Esophagus (tissue), 2 donors: ENCODE measurements at regions not wholly inside any gene's neighbourhood (a gene's known extent, or its start where the extent isn't known, plus 50 kb on each side); places are given as distances from the start of the nearest gene placed in this dataset.
A peak's percentile ranks its signal among the peaks of the same experiment; 100 is the strongest.

Experiments
- H3K27ac ChIP-seq, 2 donors: one replicate each; pipeline ENCODE4 v1.5.1; 2013; ENCODE audit warnings: low read depth in 2 of 2, mild to moderate bottlenecking in 2 of 2, inconsistent platforms in 1 of 2, low read length in 1 of 2, moderate library complexity in 1 of 2
- H3K27me3 ChIP-seq, 2 donors: one replicate each; pipeline ENCODE4 v1.6.1; 2013; ENCODE audit warnings: low read length in 2 of 2, control low read depth in 1 of 2, mild to moderate bottlenecking in 1 of 2; ENCODE audit not compliant: insufficient read depth in 2 of 2, control insufficient read depth in 1 of 2
- H3K36me3 ChIP-seq, 2 donors: one replicate each; pipeline ENCODE4 v1.6.1; 2013; ENCODE audit warnings: low read length in 1 of 2; ENCODE audit not compliant: control insufficient read depth in 2 of 2, insufficient read depth in 2 of 2
- H3K4me1 ChIP-seq, 2 donors: one replicate each; pipeline ENCODE4 v1.6.1; 2013; ENCODE audit warnings: low read length in 1 of 2; ENCODE audit not compliant: control insufficient read depth in 2 of 2, insufficient read depth in 2 of 2
- H3K4me3 ChIP-seq, 2 donors: one replicate each; pipeline ENCODE4 v1.5.1; 2013; ENCODE audit warnings: low read length in 2 of 2, mild to moderate bottlenecking in 2 of 2, low read depth in 1 of 2, moderate library complexity in 1 of 2
- H3K9me3 ChIP-seq, 2 donors: one replicate each; pipeline ENCODE4 v1.6.1; 2013; ENCODE audit warnings: mild to moderate bottlenecking in 2 of 2, low read depth in 1 of 2, low read length in 1 of 2, moderate library complexity in 1 of 2; ENCODE audit not compliant: control insufficient read depth in 2 of 2, insufficient read depth in 1 of 2
- WGBS, 2 donors: extraction: QIAGEN DNeasy Blood & Tissue Kit; methylation state at CpG; one replicate each; pipeline ENCODE4 v1.1.7; 2013; 5-methylcytosine and 5-hydroxymethylcytosine counted together
- donor health status: healthy with polysubstance abuse.
- donor health status: Bipolar disorder and iron deficiency.

DNA sequence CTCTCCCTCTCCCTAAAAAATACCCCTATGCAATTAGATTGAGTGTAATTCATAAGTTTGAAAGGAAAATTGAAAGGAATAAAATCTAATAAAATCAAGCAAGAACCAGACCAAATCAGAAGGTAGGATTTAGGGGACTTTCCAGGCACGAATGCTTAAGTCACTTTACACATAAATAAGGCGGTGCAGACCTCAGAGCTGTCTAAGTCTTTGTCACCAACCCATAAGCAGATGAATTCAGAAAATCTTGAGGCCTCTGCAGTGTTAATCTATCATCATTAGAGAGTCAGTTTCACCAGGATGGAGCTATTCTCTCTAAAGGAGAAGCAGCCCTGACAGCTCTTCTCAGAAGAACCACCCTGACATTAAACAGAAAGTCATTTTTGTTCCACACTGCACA is 819.1 kb upstream of the AMELY start:
- Histone ChIP-seq H3K27ac (no peak overlapping the region), H3K4me1 (no peaks in the 10 kb centered on the region), H3K9me3 (no peaks in the 10 kb centered on the region), H3K4me3 (no peak overlapping the region), H3K36me3 (no peaks in the 10 kb centered on the region), H3K27me3 (no peaks in the 10 kb centered on the region)
- 69% methylated on average over 2 of the region's 2 CpGs; no CpG with 5 or more reads in 1 of the 2 donors for WGBS, 2 donors

GRCh38 chrY:7730071-7730470 is 818.5 kb upstream of the AMELY start:
- no peaks in the 10 kb centered on the region for H3K9me3 ChIP-seq

GRCh38 chrY:7729318-7730011 is 817.9 kb upstream of the AMELY start:
- H3K27me3 ChIP-seq: no peaks in the 10 kb centered on the region
- 33 to 52% methylated on average over 3 to 8 of the region's 8 CpGs for WGBS, 2 donors
- H3K4me1 ChIP-seq: no peaks in the 10 kb centered on the region
- no peak overlapping the region for H3K4me3 ChIP-seq
- H3K36me3 ChIP-seq: no peaks in the 10 kb centered on the region
- no peaks in the 10 kb centered on the region for H3K9me3 ChIP-seq
- H3K27ac ChIP-seq: peak overlapping the region in 1 of 2 donors; percentile 66

More at GRCh38 chrY:7730071-7730470, 818.5 kb upstream of the AMELY start:
- Histone ChIP-seq H3K27me3 (no peaks in the 10 kb centered on the region), H3K4me3 (no peak overlapping the region), H3K27ac (no peak overlapping the region), H3K4me1 (no peaks in the 10 kb centered on the region), H3K36me3 (no peaks in the 10 kb centered on the region)
- 60% methylated on average over 2 of the region's 2 CpGs; no CpG with 5 or more reads in 1 of the 2 donors for WGBS, 2 donors

- 20 to 44% methylated on average over 1 to 2 of the region's 2 CpGs for WGBS, 2 donors
- no peak overlapping the region for H3K4me3 ChIP-seq
- H3K27me3 ChIP-seq: no peaks in the 10 kb centered on the region
- H3K9me3 ChIP-seq: no peaks in the 10 kb centered on the region
- no peaks in the 10 kb centered on the region for H3K4me1 ChIP-seq
- no peaks in the 10 kb centered on the region for H3K36me3 ChIP-seq
- no peak overlapping the region for H3K27ac ChIP-seq
Observed at GRCh38 chrY:7728935-7729317, 817.4 kb upstream of the AMELY start.

- Histone ChIP-seq H3K27me3 (no peaks in the 10 kb centered on the region), H3K4me3 (no peak overlapping the region), H3K9me3 (no peaks in the 10 kb centered on the region), H3K4me1 (no peaks in the 10 kb centered on the region), H3K36me3 (no peaks in the 10 kb centered on the region), H3K27ac (no peak overlapping the region)
- WGBS, 2 donors: 64 to 80% methylated on average over 1 to 4 of the region's 4 CpGs
Observed at GRCh38 chrY:7725791-7726460, 814.4 kb upstream of the AMELY start.

DNA sequence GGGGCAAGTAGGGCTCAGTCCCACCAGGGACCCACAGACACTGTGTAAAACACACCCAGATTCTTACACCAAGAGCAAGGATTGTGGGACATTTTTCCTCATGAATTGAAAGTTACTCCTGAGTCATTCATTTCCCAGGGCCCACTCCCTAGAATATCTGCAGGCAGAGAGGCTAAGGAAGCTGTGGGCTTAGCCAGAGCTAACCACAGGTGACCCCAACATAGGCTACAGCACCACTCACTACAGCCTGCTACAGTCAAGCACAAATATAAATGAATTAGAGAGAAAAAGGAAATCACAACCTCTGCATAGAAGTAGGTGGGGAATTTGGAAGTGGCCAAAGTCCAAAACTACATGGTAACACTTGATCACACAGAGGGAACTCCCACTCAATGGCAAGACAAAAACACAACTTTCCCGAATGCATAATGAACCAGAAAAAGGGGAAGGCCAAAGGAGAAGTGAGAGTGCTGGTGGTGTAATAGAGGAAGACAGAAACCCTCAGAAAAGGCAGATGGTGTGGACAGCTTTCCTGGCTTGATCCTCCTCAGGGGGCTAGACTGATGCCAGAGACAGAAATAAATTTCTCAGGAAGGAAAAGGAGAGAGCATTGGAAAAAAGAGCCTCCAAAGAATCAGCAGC is 812.6 kb upstream of the AMELY start:
- H3K27ac ChIP-seq: no peak overlapping the region
- no peaks in the 10 kb centered on the region for H3K27me3 ChIP-seq
- 19% methylated on average over 1 of the region's 1 CpG; no CpG with 5 or more reads in 1 of the 2 donors for WGBS, 2 donors

GRCh38 chrY:7723127-7723526 is 811.6 kb upstream of the AMELY start:
- H3K27me3 ChIP-seq: no peaks in the 10 kb centered on the region
- H3K4me3 ChIP-seq: no peak overlapping the region
- no peaks in the 10 kb centered on the region for H3K36me3 ChIP-seq
- H3K4me1 ChIP-seq: peaks cover 0 to 2% of the 10 kb centered on the region in 2 donors
- H3K27ac ChIP-seq: no peak overlapping the region
- 90 to 94% methylated on average over 2 of the region's 2 CpGs for WGBS, 2 donors
- no peaks in the 10 kb centered on the region for H3K9me3 ChIP-seq

More for the DNA sequence above, 812.6 kb upstream of the AMELY start:
- peaks cover 0 to under 1% of the 10 kb centered on the region in 2 donors for H3K4me1 ChIP-seq
- no peaks in the 10 kb centered on the region for H3K36me3 ChIP-seq
- H3K9me3 ChIP-seq: no peaks in the 10 kb centered on the region
- H3K4me3 ChIP-seq: no peak overlapping the region

DNA sequence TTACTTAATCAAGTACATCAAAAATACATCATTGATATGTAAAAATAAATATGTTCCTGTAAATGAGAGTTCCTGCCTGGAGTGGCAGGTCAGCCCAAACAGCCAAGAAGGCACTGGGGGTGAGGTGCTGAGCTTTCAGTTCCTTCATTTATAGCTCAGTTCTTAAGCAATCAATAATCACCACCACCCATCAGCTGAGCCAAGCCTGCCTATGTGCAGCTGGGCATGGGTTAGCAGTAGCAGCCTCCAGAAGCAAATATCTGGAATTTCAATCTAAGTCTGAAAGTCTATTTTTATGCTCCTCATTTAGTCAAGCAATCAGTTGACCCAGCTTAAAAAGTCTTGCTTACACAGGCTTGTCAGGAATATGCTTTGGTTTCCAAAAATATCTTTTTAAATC is 811.0 kb upstream of the AMELY start:
- H3K27me3 ChIP-seq: no peaks in the 10 kb centered on the region
- no peaks in the 10 kb centered on the region for H3K36me3 ChIP-seq
- no peaks in the 10 kb centered on the region for H3K9me3 ChIP-seq
- no peak overlapping the region for H3K4me3 ChIP-seq
- no peak overlapping the region for H3K27ac ChIP-seq
- H3K4me1 ChIP-seq: peaks cover 0 to 2% of the 10 kb centered on the region in 2 donors

- Histone ChIP-seq H3K27me3 (no peaks in the 10 kb centered on the region), H3K27ac (no peak overlapping the region), H3K36me3 (no peaks in the 10 kb centered on the region), H3K9me3 (no peaks in the 10 kb centered on the region), H3K4me1 (peaks cover 0 to 2% of the 10 kb centered on the region in 2 donors), H3K4me3 (no peak overlapping the region)
- WGBS, 2 donors: 72% methylated on average over 1 of the region's 1 CpG; no CpG with 5 or more reads in 1 of the 2 donors
Observed at GRCh38 chrY:7720974-7721373, 809.4 kb upstream of the AMELY start.
